SK-N-MC (cell line): ENCODE measurements at regions not wholly inside any gene's neighbourhood (a gene's known extent, or its start where the extent isn't known, plus 50 kb on each side); places are given as distances from the start of the nearest gene placed in this dataset.
"Not testable (repeated sequence)": the region's sequence is repeated elsewhere in the genome, so short reads cannot be mapped to it uniquely, and the experiment has no call there.

Experiments
- DNase-seq: peaks from one replicate; pipeline ENCODE4 v3.0.0-alpha.2; 2011; ENCODE audit warnings: low read depth, low spot score
- H3K27ac ChIP-seq: fragments of 200-600 bp; sonication (generic); 2 replicates; pipeline ENCODE4 v1.5.1; 2016; ENCODE audit warnings: mixed run types
- H3K36me3 ChIP-seq: fragments of 200-600 bp; sonication (generic); 2 replicates; pipeline ENCODE4 v1.6.1; 2017; ENCODE audit warnings: antibody characterized with exemption, low read length, mixed read lengths; ENCODE audit not compliant: insufficient read depth
- H3K4me3 ChIP-seq: fragments of 200-600 bp; sonication (generic); 2 replicates; pipeline ENCODE4 v1.5.1; 2016
- H3K9ac ChIP-seq: fragments of 200-600 bp; sonication (generic); 2 replicates; pipeline ENCODE4 v1.8.0; 2017; ENCODE audit warnings: mixed run types, mixed read lengths; ENCODE audit not compliant: insufficient read length
- H3K9me3 ChIP-seq: fragments of 200-600 bp; sonication (generic); 2 replicates; pipeline ENCODE4 v1.6.1; 2017; ENCODE audit warnings: low read depth, mild to moderate bottlenecking, antibody characterized with exemption, low read length, moderate library complexity, mixed read lengths

DNA sequence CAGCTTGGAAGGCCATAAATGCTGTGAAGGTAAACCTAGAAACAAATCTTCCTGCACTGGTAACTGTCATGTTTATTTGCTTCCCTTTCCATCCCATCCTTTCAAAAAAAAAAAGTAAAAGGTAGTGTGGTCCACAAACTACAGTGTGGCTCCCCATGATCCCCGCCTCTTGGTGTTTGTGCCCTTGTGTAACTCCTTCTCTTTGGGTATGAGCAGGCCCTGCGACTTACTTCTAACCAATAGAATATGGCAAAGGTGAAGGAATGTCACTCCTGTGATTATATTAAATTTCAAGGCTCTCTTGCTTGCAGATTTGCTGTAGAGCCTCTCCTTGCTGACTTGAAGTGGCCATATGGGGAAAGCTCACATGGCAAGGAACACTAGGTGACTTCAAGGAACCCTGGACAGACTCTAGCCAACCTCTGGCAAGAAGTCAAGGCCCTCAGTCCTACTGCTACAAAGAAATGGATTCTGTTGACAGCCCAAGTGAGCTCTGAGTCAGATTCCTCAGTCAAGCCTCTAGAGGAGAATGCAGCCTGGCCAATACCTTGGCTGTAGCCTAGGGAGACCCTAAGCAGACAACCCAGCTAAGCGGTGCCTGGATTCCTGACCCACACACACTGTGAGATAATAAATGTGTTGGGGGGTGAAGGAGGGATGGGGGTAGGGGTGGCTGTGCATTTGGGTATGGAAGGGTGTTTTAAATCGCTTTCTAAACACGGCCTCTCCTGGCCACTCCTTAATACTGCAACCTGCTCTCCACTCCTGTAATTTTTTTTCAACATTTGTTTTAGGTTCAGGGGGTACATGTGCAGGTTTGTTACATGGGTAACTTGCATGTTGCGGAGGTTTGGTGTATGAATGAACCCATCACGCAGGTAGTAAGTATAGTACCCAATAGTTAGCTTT is 115.0 kb upstream of the NBPF9 start:
- not testable (repeated sequence) for DNase-seq, H3K27ac ChIP-seq, H3K36me3 ChIP-seq, H3K9ac ChIP-seq, H3K4me3 ChIP-seq, H3K9me3 ChIP-seq

DNA sequence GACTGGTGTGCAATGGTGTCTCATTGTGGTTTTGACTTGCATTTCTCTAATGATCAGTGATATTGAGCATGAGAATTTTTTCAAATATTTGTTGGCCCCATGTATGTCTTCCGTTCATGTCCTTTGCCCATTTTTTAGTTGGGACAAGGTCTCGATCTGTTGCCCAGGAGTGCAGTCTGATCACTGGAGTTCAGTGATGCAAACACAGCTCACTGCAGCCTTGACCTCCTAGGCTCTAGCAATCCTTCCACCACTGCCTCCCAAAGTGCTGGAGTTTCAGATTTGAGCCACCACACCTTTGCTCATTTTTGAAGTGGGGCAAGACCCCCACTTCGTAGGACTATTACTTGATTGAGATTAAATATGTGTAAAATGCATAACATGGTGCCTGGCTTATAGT is 116.2 kb upstream of the NBPF9 start:
- not testable (repeated sequence) for H3K4me3 ChIP-seq, H3K9ac ChIP-seq, H3K27ac ChIP-seq, DNase-seq, H3K36me3 ChIP-seq, H3K9me3 ChIP-seq

GRCh38 chr1:149220463-149221074 is 117.2 kb upstream of the NBPF9 start:
- DNase-seq, H3K4me3 ChIP-seq, H3K36me3 ChIP-seq, H3K9ac ChIP-seq, H3K27ac ChIP-seq, H3K9me3 ChIP-seq: not testable (repeated sequence)

- not testable (repeated sequence) for H3K36me3 ChIP-seq, H3K27ac ChIP-seq, H3K9me3 ChIP-seq, DNase-seq, H3K4me3 ChIP-seq, H3K9ac ChIP-seq
These were observed 124.7 kb upstream of the NBPF9 start for GRCh38 chr1:149227933-149228665.

- not testable (repeated sequence) for H3K27ac ChIP-seq, DNase-seq, H3K36me3 ChIP-seq, H3K4me3 ChIP-seq, H3K9me3 ChIP-seq, H3K9ac ChIP-seq
These were observed 125.6 kb upstream of the NBPF9 start for GRCh38 chr1:149228672-149229585.

DNA sequence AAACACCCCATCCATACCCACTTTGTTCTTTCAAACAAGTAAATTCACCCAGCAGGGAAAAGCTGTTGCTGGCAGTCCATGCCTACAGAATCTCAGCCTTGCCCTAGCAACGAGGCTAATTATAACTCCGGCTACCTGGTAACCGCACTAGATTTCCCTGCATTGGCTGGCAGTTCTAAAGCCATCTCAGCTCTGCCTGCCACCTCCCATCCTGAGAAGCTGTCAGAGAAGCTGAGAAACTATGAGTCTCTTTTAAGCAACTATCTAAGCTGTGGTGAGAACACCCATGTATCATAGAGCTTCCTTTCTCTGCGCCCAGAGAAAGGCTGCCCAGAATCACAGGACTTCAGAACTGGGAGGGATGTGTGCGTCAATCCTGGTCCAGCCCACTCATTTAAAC is 126.5 kb upstream of the NBPF9 start:
- H3K27ac ChIP-seq, H3K36me3 ChIP-seq, H3K9me3 ChIP-seq, DNase-seq, H3K9ac ChIP-seq, H3K4me3 ChIP-seq: not testable (repeated sequence)

DNA sequence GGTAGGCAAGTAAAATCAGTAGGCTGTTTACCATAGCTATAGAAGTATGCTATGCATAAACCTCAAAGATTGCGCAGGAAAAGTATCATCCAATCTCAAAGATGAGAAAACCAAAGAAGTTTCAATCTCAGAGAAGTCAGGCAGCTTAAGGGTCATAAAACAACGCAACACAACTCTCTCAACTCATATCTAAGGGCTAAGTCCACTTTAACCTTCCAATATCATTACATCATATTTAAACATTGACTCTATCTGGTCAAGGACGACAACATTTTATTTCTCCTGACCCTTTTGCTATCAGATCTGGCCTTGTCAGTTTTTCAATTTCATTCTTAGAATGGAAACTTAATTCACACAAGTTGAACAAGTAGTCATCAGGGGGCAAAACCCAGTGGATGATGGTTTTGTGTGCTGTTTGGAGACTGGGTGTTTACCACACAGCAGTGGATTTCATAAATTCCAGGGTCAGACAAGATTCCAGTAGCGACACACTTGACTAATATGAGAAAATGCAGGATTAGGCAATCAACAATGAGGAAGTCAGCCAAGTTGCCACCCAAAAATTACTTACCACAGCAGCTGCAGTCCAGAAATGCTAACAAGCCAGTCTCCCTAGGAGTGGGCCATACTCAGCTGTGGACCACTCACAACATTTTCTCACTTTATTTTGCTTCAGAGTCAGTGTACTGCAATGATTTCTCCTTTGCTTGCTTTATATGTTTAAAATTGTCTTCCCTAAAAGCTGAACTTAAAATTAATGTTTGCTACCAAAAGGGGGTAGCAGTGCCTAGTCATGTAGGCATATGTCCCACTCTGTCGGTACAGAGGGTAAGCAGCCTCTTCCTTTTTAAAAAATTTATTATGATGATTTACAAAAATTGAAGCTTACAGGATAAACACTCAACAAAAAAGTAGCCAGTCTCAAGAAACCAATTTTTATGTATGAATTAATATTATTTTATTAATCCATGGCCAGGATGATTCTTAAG is 131.9 kb upstream of the NBPF9 start:
- not testable (repeated sequence) for DNase-seq

GRCh38 chr1:149237515-149237914 is 134.2 kb upstream of the NBPF9 start:
- H3K9me3 ChIP-seq, H3K27ac ChIP-seq, H3K36me3 ChIP-seq, H3K9ac ChIP-seq, DNase-seq, H3K4me3 ChIP-seq: not testable (repeated sequence)

More for the DNA sequence above, 131.9 kb upstream of the NBPF9 start:
- H3K27ac ChIP-seq, H3K9me3 ChIP-seq, H3K36me3 ChIP-seq, H3K9ac ChIP-seq, H3K4me3 ChIP-seq: not testable (repeated sequence)

DNA sequence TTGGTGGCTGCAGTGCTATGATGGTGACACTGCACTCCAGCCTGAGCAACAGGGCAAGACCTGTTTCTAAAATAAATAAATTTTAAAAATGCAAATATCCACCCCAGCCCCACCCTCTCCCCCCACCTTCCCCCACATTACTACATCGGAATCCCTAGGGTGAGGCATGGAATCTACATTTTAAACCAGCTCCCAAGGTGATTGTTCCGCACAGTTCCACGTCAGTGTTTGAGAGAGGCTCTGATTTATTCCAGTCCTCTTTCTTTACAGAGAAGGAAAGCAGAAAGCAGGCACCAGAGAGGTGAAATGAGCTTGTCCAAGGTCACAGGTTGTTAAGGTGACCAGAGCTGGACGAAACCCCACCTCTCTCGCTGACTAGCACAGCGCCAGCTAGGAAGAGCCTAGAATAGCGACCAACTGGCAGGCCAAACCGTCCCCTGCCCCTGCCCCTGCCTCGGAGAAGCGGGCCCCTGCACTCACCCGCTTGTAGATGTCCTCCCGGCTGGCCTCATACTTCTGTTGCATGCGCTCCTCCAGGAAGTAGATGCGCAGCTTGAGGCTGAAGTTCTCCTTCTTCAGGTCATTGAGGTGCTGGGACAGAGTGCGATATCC is 136.7 kb upstream of the NBPF9 start:
- not testable (repeated sequence) for H3K27ac ChIP-seq, DNase-seq, H3K9me3 ChIP-seq, H3K9ac ChIP-seq, H3K4me3 ChIP-seq, H3K36me3 ChIP-seq

DNA sequence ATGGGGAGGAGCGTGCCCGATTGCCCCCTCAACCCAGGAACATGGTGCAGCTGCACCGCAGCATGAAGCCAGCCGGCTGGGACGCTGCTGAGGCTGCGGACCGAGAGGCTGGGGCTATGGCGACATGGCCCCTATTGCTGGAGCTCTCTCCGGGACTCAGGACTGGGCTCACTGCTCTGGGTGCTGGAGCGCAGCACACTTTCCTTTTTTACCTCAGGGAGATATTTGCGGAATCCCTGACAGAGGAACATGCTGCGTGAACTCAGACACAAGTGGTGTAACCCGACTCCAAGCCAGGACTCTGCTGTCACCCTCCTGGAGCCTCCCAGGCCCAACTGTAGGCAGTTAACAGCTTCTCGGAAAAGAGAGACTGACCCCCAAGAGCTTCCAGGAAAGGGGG is 137.2 kb upstream of the NBPF9 start:
- not testable (repeated sequence) for H3K27ac ChIP-seq, DNase-seq

GRCh38 chr1:149241272-149241671 is 137.9 kb upstream of the NBPF9 start:
- not testable (repeated sequence) for H3K27ac ChIP-seq, H3K36me3 ChIP-seq, H3K9ac ChIP-seq, H3K9me3 ChIP-seq, DNase-seq, H3K4me3 ChIP-seq

More for the DNA sequence above, 137.2 kb upstream of the NBPF9 start:
- H3K4me3 ChIP-seq, H3K36me3 ChIP-seq, H3K9ac ChIP-seq, H3K9me3 ChIP-seq: not testable (repeated sequence)

- H3K9me3 ChIP-seq, H3K4me3 ChIP-seq: not testable (repeated sequence)
These were observed 140.2 kb upstream of the NBPF9 start for GRCh38 chr1:149243572-149243971.

More at GRCh38 chr1:149243572-149243971, 140.2 kb upstream of the NBPF9 start:
- DNase-seq, H3K36me3 ChIP-seq, H3K27ac ChIP-seq, H3K9ac ChIP-seq: not testable (repeated sequence)
